Muscle of leg (tissue), 3 donors: ENCODE measurements at regions not wholly inside any gene's neighbourhood (a gene's known extent, or its start where the extent isn't known, plus 50 kb on each side); places are given as distances from the start of the nearest gene placed in this dataset.

Source experiments
- DNase-seq: peaks from one replicate; pipeline ENCODE4 v3.0.0; 2013
- H3K27ac ChIP-seq: one replicate; pipeline ENCODE4 v1.5.1; 2013; ENCODE audit warnings: mild to moderate bottlenecking, low read length, control low read depth
- H3K27me3 ChIP-seq: one replicate; pipeline ENCODE4 v1.6.1; 2013; ENCODE audit warnings: low read length; ENCODE audit not compliant: control insufficient read depth, insufficient read depth
- H3K36me3 ChIP-seq: one replicate; pipeline ENCODE4 v1.6.1; 2013; ENCODE audit warnings: low read length; ENCODE audit not compliant: control insufficient read depth, insufficient read depth
- H3K4me1 ChIP-seq: one replicate; pipeline ENCODE4 v1.6.1; 2013; ENCODE audit warnings: low read length; ENCODE audit not compliant: control insufficient read depth, insufficient read depth
- H3K4me3 ChIP-seq: one replicate; pipeline ENCODE4 v1.5.1; 2013; ENCODE audit warnings: low read length, control low read depth
- H3K9me3 ChIP-seq: replicated peaks from 2 replicates; pipeline ENCODE4 v1.6.1; 2013; ENCODE audit warnings: low read depth, low read length; ENCODE audit not compliant: control insufficient read depth
- WGBS: methylation state at CpG from one replicate; pipeline ENCODE4 v1.1.5; 2013; ENCODE audit warnings: missing lambda C conversion rate; ENCODE audit not compliant: insufficient coverage; 5-methylcytosine and 5-hydroxymethylcytosine counted together

DNA sequence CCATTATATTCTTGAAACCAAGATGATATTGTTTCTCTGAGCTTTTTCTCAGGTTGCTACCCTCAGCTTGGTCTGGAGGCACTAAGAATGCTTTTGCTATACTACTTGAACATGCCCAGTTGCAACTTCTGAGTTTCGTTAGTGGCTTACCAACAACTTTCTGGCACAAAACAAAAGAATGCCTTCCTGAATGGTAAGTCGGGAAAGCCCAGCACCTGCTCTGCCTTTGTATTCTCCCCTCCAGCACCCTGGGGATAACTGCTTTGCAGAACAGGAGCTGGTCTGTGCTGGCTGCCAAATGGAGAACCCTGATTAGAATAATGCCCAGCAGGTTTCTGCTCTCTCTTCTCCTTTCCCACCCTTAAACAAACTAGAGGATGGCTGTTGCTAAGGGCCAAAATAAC lies 149.3 kb downstream of the TGFB2 start:
- Histone ChIP-seq H3K27ac (no peak overlapping the region), H3K4me3 (no peak overlapping the region), H3K27me3 (no peaks in the 10 kb centered on the region), H3K9me3 (no peaks in the 10 kb centered on the region), H3K36me3 (no peaks in the 10 kb centered on the region), H3K4me1 (peaks cover 14% of the 10 kb centered on the region)
- DNase-seq: peak; percentile 25
- 43% methylated on average over 1 of the region's 2 CpGs for WGBS

DNA sequence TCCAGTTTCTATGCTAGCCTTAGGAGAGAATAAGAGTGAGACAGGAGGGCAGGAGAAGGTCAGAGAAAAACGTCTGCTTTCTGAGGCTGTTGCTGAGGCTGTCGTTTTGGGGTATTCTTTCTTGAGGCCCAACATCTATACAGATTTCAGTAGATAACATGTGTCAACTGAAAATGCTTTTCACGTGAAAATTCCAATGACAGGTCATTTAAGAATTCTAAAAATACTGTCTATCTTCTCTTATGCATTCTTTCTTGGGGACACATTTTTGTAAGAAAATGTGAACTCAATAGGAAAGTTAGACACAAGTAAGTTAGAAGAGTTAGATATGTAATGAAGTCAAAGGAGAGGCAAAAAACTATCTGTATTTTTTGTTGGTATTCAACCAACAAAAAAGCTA lies 150.8 kb downstream of the TGFB2 start:
- peaks cover 17% of the 10 kb centered on the region for H3K4me1 ChIP-seq
- DNase-seq: no peak
- no peak overlapping the region for H3K27ac ChIP-seq
- 40% methylated on average over 1 of the region's 3 CpGs for WGBS
- H3K9me3 ChIP-seq: no peaks in the 10 kb centered on the region
- H3K36me3 ChIP-seq: no peaks in the 10 kb centered on the region
- no peak overlapping the region for H3K4me3 ChIP-seq
- no peaks in the 10 kb centered on the region for H3K27me3 ChIP-seq

DNA sequence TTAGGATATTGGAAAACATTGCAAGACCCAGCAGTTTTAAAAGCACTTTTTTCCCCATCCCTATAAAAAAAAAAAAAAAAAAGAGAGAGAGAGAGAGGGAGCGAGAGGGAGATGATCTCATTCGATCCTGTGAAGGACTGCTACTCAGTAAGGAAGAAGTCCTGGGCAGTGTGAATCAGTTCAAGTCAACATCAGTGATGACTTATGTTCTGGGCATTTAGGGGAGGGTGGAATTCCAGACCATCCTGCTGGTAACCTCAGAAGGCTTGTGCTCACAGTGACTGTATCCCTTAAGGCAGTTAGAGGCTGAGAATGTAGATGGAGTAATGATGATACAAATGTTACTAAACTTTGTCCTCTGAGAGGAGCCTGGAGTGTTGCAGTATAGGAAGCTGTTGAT lies 151.4 kb downstream of the TGFB2 start:
- H3K4me1 ChIP-seq: peaks cover 20% of the 10 kb centered on the region
- WGBS: 100% methylated on average over 2 of the region's 2 CpGs
- no peaks in the 10 kb centered on the region for H3K27me3 ChIP-seq
- peak; percentile 33 for DNase-seq
- H3K27ac ChIP-seq: no peak overlapping the region
- no peaks in the 10 kb centered on the region for H3K36me3 ChIP-seq
- no peak overlapping the region for H3K4me3 ChIP-seq
- H3K9me3 ChIP-seq: no peaks in the 10 kb centered on the region

DNA sequence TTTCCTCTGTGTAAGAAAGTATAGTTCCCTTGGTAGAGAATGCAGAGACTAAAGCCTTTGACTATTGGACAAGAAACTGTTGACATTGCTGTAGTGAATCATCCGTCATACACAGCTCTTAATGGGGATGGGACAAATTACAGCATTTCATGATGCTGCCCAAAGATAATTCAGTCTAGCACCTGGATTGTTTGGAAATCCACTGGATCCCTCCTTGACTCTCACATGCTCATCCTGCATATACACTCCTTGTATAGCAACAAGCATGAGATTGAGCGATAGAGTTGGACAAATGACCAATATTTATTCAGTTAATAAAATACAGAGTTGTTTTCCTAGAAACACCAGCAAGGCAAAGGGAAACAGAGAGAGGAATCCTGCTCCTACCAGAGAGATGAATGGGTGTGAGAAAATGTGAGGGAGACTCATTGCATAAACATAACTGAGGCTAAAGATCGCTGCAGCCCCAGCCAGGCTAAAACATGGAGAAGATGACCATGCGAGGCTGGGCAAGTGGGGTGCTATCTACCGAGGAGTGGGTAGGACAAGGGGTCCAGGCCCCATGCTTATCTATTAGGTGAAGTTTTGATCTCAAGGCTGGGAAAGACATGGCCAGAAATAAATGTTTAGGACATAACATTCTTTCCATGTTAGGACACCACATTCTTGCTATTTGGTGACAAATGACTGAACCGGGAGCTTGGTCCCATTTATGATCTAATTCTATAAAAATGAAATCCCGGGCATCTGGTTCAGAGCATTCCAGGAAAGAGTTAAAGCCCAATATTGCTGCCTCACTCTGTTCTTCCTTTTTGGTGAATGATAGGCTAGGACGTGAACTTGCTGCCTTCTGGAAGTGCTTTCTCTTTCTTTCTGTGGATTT lies 153.2 kb downstream of the TGFB2 start:
- H3K9me3 ChIP-seq: no peaks in the 10 kb centered on the region
- H3K36me3 ChIP-seq: no peaks in the 10 kb centered on the region
- H3K4me3 ChIP-seq: peak overlapping the region; percentile 6
- H3K27me3 ChIP-seq: no peaks in the 10 kb centered on the region
- DNase-seq: peak; percentile 64
- H3K4me1 ChIP-seq: peaks cover 20% of the 10 kb centered on the region
- 90% methylated on average over 3 of the region's 8 CpGs for WGBS
- peak overlapping the region; percentile 79 for H3K27ac ChIP-seq

DNA sequence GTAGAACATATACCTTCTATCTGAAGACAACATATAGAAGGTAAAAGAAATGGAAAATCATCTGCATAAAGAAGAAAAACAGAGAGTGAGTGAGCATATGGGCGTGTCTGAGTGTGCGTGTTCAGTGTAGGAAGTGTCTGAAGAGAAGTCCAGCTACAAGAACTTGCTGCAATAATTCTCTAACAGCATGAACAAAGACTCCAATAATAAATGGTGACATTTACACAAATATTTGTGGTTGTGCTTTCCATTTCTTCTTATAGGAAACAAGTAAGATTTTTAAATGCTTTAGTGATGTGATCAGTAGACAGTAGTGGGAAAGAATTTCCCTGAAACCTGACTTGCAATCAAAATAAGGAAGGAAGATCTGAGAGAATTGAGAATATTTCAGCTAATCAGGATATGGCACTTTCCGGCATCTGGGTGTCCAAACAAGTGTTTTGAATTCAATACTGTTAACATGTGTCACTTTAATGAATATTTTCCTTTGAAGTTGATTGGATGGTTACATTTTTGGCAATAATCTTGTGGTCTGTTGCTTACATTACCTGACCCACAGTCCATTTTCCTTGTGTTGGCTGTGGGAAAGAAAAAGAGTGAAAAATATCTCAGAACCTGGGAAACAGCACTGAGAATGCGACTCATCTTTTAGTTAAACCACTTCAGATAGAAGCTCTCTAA lies 154.0 kb downstream of the TGFB2 start:
- no peaks in the 10 kb centered on the region for H3K9me3 ChIP-seq
- DNase-seq: peak; percentile 75
- no peaks in the 10 kb centered on the region for H3K36me3 ChIP-seq
- peaks cover 20% of the 10 kb centered on the region for H3K4me1 ChIP-seq
- no peaks in the 10 kb centered on the region for H3K27me3 ChIP-seq
- WGBS: no CpG with 5 or more reads among the region's 4 CpGs
- H3K27ac ChIP-seq: peak overlapping the region; percentile 79
- peak overlapping the region; percentile 6 for H3K4me3 ChIP-seq

DNA sequence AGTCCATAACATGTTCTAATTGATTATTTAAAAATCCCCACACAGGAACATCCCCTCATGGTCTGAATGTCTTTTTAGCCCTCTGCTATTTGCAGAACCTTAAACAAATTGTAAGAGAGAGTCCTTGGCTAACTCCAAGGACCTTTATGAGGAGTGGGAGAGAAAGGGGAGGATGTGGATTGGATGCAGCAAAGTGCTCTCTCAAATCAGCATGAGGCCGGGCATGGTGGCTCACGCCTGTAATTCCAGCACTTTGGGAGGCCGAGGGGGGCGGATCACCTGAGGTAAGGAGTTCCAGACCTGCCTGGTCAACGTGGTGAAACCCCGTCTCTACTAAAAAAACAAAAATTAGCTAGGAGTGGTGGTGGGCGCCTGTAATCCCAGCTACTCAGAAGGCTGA lies 154.8 kb downstream of the TGFB2 start:
- no peak overlapping the region for H3K4me3 ChIP-seq
- H3K36me3 ChIP-seq: no peaks in the 10 kb centered on the region
- no peak for DNase-seq
- H3K4me1 ChIP-seq: peaks cover 15% of the 10 kb centered on the region
- WGBS: 97% methylated on average over 4 of the region's 7 CpGs
- H3K27me3 ChIP-seq: no peaks in the 10 kb centered on the region
- H3K27ac ChIP-seq: peak overlapping the region; percentile 79
- H3K9me3 ChIP-seq: no peaks in the 10 kb centered on the region

DNA sequence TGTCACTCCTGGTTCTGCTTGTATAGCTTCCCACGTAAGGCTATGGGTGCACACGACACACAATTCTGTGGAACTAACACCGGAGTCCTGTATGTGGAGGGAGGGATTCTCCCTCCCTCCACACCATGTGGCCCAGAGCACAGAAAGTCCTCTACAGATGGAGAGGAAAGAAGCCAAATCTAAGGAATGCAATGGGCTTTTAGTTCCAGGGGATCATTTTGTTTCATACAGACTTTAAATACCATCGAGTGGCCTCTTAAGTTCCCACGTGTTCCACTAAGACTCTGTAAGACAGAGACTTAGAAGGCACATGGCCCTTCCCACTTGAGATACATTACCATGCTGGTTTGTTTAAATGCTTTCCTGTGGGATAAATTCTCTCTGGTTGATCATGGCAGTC lies 156.0 kb downstream of the TGFB2 start:
- Histone ChIP-seq H3K4me3 (no peak overlapping the region), H3K36me3 (no peaks in the 10 kb centered on the region), H3K27me3 (no peaks in the 10 kb centered on the region), H3K4me1 (peaks cover 15% of the 10 kb centered on the region), H3K9me3 (no peaks in the 10 kb centered on the region), H3K27ac (no peak overlapping the region)
- no CpG with 5 or more reads among the region's 5 CpGs for whole genome bisulfite sequencing
- peak; percentile 76 for DNase-seq

DNA sequence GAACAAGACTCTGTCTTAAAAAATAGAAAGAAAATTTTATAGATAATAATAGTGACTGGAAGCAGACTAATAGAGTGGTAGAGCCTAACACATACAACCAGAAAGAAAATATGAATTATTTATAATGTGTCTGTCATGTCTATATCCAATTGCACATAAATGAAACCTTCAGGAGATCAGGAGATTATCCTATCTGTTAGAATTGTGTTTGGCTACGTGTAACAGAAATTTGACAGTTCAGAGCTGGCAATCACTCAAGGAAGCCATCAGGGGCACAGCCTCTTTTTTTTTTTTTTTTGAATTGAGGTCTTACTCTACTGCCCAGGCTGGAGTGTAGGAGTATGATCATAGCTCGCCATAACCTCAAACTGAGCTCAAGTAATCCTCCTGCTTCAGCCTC lies 157.2 kb downstream of the TGFB2 start:
- no peak overlapping the region for H3K4me3 ChIP-seq
- no peaks in the 10 kb centered on the region for H3K27me3 ChIP-seq
- H3K9me3 ChIP-seq: peaks cover 6% of the 10 kb centered on the region
- H3K36me3 ChIP-seq: no peaks in the 10 kb centered on the region
- H3K27ac ChIP-seq: no peak overlapping the region
- H3K4me1 ChIP-seq: peaks cover 15% of the 10 kb centered on the region
- DNase-seq: no peak
- WGBS: 100% methylated on average over 1 of the region's 2 CpGs

DNA sequence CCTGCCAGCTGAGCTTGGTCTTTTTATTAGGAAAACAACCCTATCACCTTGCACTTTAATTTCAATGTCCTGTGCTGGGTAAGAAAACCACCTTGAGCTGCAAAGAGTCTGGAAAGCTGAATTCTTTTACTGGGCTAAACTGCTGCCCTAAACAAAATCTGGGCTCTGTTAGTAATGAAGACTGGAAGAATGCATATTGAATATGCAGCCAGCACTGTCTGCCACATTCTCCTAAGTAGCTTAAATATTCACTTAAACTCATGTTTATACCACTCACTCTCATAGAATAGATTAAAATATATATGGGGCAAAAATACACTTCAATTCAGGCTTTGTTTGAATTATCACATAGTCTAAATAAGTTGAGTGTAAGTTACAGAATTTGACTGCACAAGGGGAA lies 158.0 kb downstream of the TGFB2 start:
- no peak for DNase-seq
- Histone ChIP-seq H3K4me3 (no peak overlapping the region), H3K4me1 (peaks cover 13% of the 10 kb centered on the region), H3K27ac (no peak overlapping the region), H3K36me3 (no peaks in the 10 kb centered on the region), H3K9me3 (peaks cover 11% of the 10 kb centered on the region), H3K27me3 (no peaks in the 10 kb centered on the region)

DNA sequence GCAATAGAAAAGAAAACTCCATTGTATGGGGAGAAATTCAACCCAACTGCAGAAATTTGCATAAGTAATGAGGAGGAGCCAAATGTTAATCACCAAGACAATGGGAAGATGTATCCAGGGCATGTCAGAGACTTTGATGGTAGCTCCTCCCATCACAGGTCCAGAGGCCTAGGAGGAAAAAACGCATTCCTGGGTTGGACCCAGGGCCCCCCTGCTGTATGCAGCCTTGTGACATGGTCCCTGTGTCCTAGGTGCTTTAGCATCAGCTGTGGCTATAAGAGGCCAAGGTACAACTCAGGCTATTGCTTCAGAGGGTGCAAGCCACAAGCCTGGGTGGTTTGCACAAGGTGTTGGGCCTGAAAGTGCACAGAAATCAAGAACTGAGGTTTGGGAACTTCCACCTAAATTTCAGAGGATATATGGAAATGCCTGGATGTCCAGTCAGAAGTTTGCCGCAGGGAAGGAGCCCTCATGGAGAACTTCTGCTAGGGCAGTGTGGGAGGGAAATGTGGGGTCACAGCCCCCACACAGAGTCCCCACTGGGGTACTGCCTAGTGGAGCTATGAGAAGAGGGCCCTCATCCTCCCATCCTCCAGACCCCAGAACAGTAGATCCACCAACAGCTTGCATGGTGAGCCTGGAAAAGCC lies 162.3 kb downstream of the TGFB2 start:
- no peak overlapping the region for H3K27ac ChIP-seq
- H3K27me3 ChIP-seq: no peaks in the 10 kb centered on the region
- DNase-seq: no peak
- no peaks in the 10 kb centered on the region for H3K36me3 ChIP-seq
- H3K9me3 ChIP-seq: peaks cover 21% of the 10 kb centered on the region
- WGBS: 100% methylated on average over 1 of the region's 2 CpGs
- no peaks in the 10 kb centered on the region for H3K4me1 ChIP-seq
- H3K4me3 ChIP-seq: no peak overlapping the region
